M059J (cell line): ENCODE measurements at regions not wholly inside any gene's neighbourhood (a gene's known extent, or its start where the extent isn't known, plus 50 kb on each side); places are given as distances from the start of the nearest gene placed in this dataset.
A peak's percentile ranks its signal among the peaks of the same experiment; 100 is the strongest.

Source experiments
- DNase-seq: peaks from one replicate; pipeline ENCODE4 v3.0.0-alpha.2; 2012; ENCODE audit warnings: low read depth

DNA sequence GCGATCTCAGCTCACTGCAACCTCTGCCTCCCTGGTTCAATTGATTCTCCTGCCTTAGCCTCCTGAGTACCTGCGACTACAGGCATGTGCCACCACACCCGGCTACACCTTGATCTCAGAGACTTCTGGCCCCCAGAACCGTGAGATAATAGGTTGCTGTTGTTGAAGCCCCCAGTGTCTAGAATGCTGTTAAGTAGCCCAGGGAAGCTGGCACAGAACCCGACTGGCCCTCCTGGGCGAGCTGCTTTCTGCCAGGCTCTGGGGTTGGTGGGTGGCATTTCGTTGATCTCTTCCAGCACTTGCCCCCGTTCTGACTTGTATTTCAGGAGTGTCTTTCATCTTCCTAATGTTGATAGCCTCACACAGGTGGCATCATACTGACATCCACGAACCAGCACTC, 807.1 kb downstream of the CDH9 start:
- DNase-seq: no peak

GRCh38 chr5:26229848-26230247, 808.5 kb downstream of the CDH9 start:
- DNase-seq: no peak

- no peak for DNase-seq
These were observed 811.1 kb downstream of the CDH9 start for GRCh38 chr5:26227245-26227644.

DNA sequence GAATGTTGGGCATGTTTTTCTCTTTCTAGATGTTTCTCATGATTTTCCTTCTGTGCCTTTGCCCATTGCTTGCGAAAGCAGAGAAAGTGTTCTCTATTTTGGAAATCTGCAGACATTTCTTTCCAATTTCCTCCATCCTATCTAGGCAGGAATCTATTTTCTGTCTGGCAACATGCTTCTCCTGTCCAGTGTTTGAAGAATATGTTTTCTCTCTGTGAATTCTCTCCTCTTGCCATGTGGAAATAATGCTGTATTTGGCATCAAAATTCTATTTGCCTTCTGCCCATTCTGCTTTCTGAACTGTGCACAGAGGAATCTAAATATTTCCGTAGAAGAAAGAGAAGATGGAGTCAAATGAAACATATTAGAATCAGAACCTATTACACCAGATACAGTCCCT, 833.3 kb downstream of the CDH9 start:
- DNase-seq: no peak

DNA sequence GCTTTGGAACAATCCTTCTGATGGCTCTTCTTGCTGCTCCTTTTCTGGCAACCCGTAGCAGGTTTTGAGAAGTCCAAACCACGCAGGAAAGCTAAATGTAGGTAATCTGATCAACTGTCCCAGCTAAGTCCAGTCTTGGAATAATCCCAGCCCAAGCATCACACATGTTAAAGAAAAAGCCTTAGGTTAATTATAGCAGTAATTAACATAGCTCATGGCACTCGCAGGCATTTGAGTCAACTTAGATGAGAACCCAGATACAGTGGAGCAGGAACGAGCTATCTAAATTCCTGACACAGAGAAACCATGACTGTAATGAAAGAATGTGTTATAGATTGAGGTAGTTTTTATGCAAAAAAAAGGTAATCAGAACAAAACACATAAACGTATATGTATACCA, 844.8 kb downstream of the CDH9 start:
- no peak for DNase-seq

GRCh38 chr5:26192486-26192885, 845.9 kb downstream of the CDH9 start:
- peak; percentile 9 for DNase-seq

DNA sequence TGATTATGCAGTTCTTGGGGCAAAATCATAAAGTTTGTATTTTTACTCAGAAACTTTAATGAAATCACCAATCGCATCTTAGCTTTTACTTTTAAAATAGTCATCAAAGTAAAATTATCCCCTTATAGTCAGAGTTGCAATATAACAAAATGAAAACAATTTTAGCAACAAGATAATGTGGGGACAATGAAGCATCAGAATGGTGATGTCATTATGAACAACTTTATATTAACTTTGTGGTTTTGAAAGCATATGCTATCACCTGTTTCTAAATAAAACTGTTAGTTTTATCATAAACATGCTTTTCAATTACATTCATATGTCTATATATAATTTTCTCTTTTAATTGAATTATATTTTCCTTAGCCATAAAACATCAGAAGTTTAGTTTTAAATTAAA, 856.8 kb downstream of the CDH9 start:
- no peak for DNase-seq

- DNase-seq: no peak
These were observed 889.7 kb downstream of the CDH9 start for GRCh38 chr5:26148569-26149107.

DNA sequence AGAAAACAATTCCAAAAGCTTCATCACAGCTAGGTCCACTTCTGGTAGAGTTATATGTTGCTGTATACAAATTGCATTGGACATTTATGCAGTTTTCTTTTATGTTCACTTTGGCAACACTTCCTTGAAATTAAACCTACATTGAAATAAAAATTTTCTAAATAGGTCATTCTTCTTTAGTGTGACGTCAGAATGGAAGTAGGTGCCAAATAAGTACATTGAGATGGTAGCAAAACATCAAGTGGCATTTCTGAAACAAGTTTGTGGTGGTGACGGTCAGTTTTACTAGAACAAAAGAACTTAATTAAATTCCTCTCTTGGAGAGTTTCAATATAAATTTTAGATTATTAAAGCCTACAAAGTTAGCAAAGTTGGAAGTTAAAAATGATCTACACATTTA, 895.1 kb downstream of the CDH9 start:
- DNase-seq: no peak

GRCh38 chr5:26121338-26121737, 917.0 kb downstream of the CDH9 start:
- peak; percentile 17 for DNase-seq

GRCh38 chr5:26104175-26104574, 934.2 kb downstream of the CDH9 start:
- DNase-seq: no peak

DNA sequence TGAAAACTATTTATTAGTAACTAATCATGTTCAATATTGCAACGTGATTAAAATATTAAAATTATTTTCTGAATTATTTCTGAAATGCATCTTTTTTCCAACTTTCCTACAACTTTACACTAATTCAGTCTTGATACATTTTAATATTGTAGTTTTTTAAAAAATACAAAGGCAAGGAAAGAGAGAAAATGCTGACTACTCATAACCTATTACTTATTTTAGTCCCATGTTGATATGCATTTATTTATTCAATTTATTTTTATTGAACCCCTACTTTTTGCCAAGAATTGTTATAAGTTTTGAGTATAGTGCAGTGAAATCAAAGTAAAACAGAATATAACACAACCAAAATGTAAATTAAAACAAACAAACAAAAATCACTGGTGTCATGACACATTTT, 978.2 kb downstream of the CDH9 start:
- no peak for DNase-seq

DNA sequence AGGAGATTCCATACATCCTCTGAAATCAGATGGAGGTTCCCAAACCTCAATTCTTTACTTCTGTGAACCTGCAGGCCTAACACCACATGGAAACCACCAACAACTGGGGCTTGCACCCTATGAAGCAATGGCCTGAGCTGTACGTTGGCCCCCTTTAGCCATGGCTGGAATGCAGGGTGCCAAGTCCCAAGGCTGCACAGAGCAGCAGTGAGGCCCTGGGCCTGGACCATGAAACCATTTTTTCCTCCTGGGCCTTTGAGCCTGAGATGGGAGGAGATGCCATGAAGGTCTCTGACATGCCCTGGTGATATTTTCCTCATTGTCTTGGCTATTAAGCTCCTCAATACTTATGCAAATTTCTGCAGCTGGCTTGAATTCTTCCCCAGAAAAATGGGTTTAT, 983.8 kb downstream of the CDH9 start:
- DNase-seq: no peak

DNA sequence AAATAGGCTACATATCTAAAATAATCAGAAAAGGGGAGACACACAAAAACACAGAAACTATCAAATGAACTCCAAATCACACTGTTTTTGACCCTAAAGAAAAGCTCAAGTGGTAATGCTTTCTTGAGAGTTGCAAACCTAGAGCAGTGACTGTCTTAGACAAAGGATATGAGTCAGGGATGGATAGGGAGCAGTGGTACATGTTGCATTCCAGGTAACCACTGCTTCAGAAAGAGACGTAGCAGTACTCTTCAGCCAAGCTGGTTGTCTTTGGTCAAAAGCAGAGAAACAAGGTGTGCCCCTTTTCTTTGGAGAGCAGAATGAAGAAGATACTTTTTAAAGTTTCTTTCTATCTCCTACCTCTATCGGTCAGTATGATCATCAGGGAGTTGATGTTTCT, 1003.6 kb downstream of the CDH9 start:
- peak; percentile 7 for DNase-seq

GRCh38 chr5:26031481-26031880, 1006.9 kb downstream of the CDH9 start:
- DNase-seq: no peak

- DNase-seq: no peak
These were observed 1012.3 kb downstream of the CDH9 start for GRCh38 chr5:26026044-26026443.

DNA sequence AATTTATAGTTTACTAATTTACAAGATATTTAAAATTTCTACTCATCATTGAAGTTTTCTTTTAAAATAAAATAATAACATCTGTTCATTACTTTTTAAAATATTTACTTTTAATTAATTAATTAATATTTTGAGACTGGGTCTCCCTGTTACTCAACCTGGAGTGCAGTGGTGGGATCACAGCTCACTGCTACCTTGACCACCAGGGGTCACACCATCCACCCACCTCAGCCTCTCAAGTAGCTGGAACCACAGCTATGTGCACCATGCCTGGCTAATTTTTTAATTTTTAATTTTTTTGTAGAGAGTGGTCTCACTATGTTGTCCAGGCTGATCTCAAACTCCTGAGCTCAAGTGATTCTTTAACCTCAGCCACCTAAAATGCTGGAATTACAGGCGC, 1013.6 kb downstream of the CDH9 start:
- DNase-seq: no peak

DNA sequence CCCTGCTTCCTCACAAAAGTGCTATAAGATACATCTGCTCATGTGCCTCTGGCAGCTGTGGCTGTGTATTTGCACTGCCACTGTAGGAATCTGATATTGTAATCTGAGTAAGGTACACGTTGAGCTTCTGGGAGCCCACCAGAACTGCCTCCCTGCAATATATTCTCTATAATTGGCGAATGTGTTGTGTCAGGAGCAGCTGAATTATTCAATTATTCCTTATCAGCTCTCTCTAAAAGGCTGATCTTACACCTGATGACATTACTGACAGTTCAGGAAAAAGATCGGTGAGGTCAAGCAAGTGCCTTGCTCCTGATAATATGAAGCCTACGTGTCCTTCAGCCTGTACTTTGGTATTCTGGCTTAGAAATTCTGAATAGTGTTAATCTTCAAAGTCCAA, 1015.0 kb downstream of the CDH9 start:
- no peak for DNase-seq

DNA sequence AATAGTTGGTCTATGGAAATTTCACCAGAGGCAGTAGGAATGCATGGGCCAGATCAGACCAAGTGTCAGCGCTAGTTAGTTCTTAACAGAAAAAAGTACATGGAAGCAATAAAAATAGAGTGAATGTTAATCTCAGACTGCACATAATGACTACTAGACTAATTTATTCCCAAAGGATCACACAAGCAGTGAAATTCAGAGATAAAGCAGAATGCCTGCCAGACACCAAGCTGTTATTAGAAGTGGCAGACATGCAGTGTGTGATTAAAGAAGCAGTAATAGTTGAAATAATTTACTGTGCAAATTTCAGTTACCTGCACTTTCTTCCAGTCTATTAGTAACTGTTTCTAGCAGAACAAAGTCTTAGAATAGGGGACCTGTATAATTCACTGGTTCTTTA, 1024.2 kb downstream of the CDH9 start:
- DNase-seq: no peak

- DNase-seq: no peak
These were observed 1026.3 kb downstream of the CDH9 start for GRCh38 chr5:26012078-26012477.

- DNase-seq: peak; percentile 7
These were observed 1028.6 kb downstream of the CDH9 start for GRCh38 chr5:26009742-26010141.

GRCh38 chr5:26003966-26004365, 1034.4 kb downstream of the CDH9 start:
- DNase-seq: no peak

GRCh38 chr5:25995209-25995608, 1043.2 kb downstream of the CDH9 start:
- no peak for DNase-seq

DNA sequence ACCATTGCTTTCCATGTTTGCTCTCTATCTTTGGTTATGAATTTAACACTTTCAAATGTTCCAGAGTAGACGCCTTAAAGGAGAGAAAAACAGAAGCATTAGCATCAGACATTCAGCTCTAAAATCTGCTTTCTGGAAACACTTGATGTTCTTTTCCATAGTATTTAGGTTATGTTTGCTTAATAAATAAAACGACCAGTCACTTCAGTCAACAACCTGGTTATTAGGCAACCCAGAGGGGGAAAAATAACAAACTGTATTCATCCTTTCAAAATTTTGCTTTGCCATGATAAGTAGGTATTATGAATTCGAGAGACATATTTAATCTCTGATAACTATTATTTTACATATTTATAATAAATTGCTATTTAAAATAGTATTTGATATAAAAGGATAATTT, 1044.7 kb downstream of the CDH9 start:
- DNase-seq: no peak

- no peak for DNase-seq
These were observed 1046.7 kb downstream of the CDH9 start for GRCh38 chr5:25991639-25992038.
